ENCODE measurements at regions not wholly inside any gene's neighbourhood (a gene's known extent, or its start where the extent isn't known, plus 50 kb on each side); places are given as distances from the start of the nearest gene placed in this dataset.

- TF ChIP-seq, protein P1, sequence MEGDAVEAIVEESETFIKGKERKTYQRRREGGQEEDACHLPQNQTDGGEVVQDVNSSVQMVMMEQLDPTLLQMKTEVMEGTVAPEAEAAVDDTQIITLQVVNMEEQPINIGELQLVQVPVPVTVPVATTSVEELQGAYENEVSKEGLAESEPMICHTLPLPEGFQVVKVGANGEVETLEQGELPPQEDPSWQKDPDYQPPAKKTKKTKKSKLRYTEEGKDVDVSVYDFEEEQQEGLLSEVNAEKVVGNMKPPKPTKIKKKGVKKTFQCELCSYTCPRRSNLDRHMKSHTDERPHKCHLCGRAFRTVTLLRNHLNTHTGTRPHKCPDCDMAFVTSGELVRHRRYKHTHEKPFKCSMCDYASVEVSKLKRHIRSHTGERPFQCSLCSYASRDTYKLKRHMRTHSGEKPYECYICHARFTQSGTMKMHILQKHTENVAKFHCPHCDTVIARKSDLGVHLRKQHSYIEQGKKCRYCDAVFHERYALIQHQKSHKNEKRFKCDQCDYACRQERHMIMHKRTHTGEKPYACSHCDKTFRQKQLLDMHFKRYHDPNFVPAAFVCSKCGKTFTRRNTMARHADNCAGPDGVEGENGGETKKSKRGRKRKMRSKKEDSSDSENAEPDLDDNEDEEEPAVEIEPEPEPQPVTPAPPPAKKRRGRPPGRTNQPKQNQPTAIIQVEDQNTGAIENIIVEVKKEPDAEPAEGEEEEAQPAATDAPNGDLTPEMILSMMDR (IDR thresholded peaks at IDR 0.05): no peak
- no peak for TF ChIP-seq POLR2A (IDR thresholded peaks at IDR 0.05)
Observed at GRCh38 chr5:158011422-158011821, 152.5 kb upstream of the CLINT1 start.

All from lower leg skin (tissue), 3 donors.